GM21825 (cell line): ENCODE measurements at regions not wholly inside any gene's neighbourhood (a gene's known extent, or its start where the extent isn't known, plus 50 kb on each side); places are given as distances from the start of the nearest gene placed in this dataset.
"Not testable (repeated sequence)": the region's sequence is repeated elsewhere in the genome, so short reads cannot be mapped to it uniquely, and the experiment has no call there.

Experiments used
- ATAC-seq: cut with Tn5 transposase; IDR thresholded peaks from one replicate; pipeline ENCODE4 v1.9.1; 2021; ENCODE audit warnings: mild to moderate bottlenecking, moderate library complexity; ENCODE audit not compliant: unreplicated experiment

GRCh38 chr5:138649316-138649720, 74.1 kb upstream of the HSPA9 start:
- no peak for ATAC-seq

- ATAC-seq: no peak
Observed at GRCh38 chr5:138648841-138649240, 73.6 kb upstream of the HSPA9 start.

GRCh38 chr5:138647794-138648410, 72.7 kb upstream of the HSPA9 start:
- ATAC-seq: no peak

- no peak for ATAC-seq
Observed at GRCh38 chr5:138647261-138647788, 72.1 kb upstream of the HSPA9 start.

GRCh38 chr5:138646671-138647070, 71.5 kb upstream of the HSPA9 start:
- ATAC-seq: no peak

GRCh38 chr5:138645778-138646575, 70.8 kb upstream of the HSPA9 start:
- no peak for ATAC-seq

GRCh38 chr5:138643040-138643791, 68.0 kb upstream of the HSPA9 start:
- no peak for ATAC-seq

- ATAC-seq: no peak
Observed at GRCh38 chr5:138641547-138642298, 66.5 kb upstream of the HSPA9 start.

- no peak for ATAC-seq
Observed at GRCh38 chr5:138640646-138641254, 65.5 kb upstream of the HSPA9 start.

GRCh38 chr5:138640138-138640537, 64.9 kb upstream of the HSPA9 start:
- ATAC-seq: no peak

- ATAC-seq: no peak
Observed at GRCh38 chr5:138639326-138639725, 64.1 kb upstream of the HSPA9 start.

GRCh38 chr5:138637256-138637655, 62.1 kb upstream of the HSPA9 start:
- ATAC-seq: no peak

- no peak for ATAC-seq
Observed at GRCh38 chr5:138636398-138636944, 61.3 kb upstream of the HSPA9 start.

GRCh38 chr5:138635708-138636107, 60.5 kb upstream of the HSPA9 start:
- no peak for ATAC-seq

- ATAC-seq: no peak
Observed at GRCh38 chr5:138635265-138635664, 60.1 kb upstream of the HSPA9 start.

- ATAC-seq: not testable (repeated sequence)
Observed at GRCh38 chr5:138634804-138635203, 59.6 kb upstream of the HSPA9 start.

GRCh38 chr5:138632900-138633489, 57.8 kb upstream of the HSPA9 start:
- no peak for ATAC-seq

GRCh38 chr5:138631096-138631928, 56.1 kb upstream of the HSPA9 start:
- ATAC-seq: no peak

GRCh38 chr5:138629392-138629791, 54.2 kb upstream of the HSPA9 start:
- ATAC-seq: no peak
